Skin epidermis (tissue), 12 donors: ENCODE measurements at regions not wholly inside any gene's neighbourhood (a gene's known extent, or its start where the extent isn't known, plus 50 kb on each side); places are given as distances from the start of the nearest gene placed in this dataset.
"Not testable (repeated sequence)": the region's sequence is repeated elsewhere in the genome, so short reads cannot be mapped to it uniquely, and the experiment has no call there.

Source experiments
- H3K27ac ChIP-seq, 21 experiments: fragments of 200-600 bp; sonication (generic) in 11 of 21; one replicate each; pipeline ENCODE4 v1.5.0; 2020; ENCODE audit warnings: mild to moderate bottlenecking in 3 of 21, inconsistent platforms in 2 of 21, moderate library complexity in 2 of 21
- H3K4me3 ChIP-seq, 7 experiments: fragments of 200-600 bp; sonication (generic) in 2 of 7; one replicate each; pipeline ENCODE4 v1.5.0; 2020; ENCODE audit warnings: inconsistent platforms in 2 of 7, mild to moderate bottlenecking in 2 of 7, moderate library complexity in 1 of 7

GRCh38 chr3:40872258-40872920 lies 326.9 kb upstream of the CTNNB1 start:
- Histone ChIP-seq H3K4me3 (no peak overlapping the region), H3K27ac (no peak overlapping the region)

GRCh38 chr3:40873476-40873875 lies 325.8 kb upstream of the CTNNB1 start:
- no peak overlapping the region for H3K27ac ChIP-seq
- no peak overlapping the region for H3K4me3 ChIP-seq

- H3K4me3 ChIP-seq, result no peak overlapping the region
- no peak overlapping the region for H3K27ac ChIP-seq
These were observed 325.2 kb upstream of the CTNNB1 start for GRCh38 chr3:40873934-40874699.

- Histone ChIP-seq H3K4me3 (no peak overlapping the region), H3K27ac (peak overlapping the region in 2 of 21 experiments; percentile 25 to 69)
These were observed 323.7 kb upstream of the CTNNB1 start for GRCh38 chr3:40875581-40875980.

- no peak overlapping the region for H3K4me3 ChIP-seq
- H3K27ac ChIP-seq, result peak overlapping the region in 2 of 21 experiments; percentile 69 to 78
These were observed 323.3 kb upstream of the CTNNB1 start for GRCh38 chr3:40876009-40876408.

- Histone ChIP-seq H3K4me3 (no peak overlapping the region), H3K27ac (peak overlapping the region in 5 of 21 experiments; percentile 60 to 78 (median 71))
These were observed 322.8 kb upstream of the CTNNB1 start for GRCh38 chr3:40876496-40876895.

- Histone ChIP-seq H3K27ac (peak overlapping the region in 18 of 21 experiments; percentile 24 to 78 (median 65)), H3K4me3 (no peak overlapping the region)
These were observed 321.5 kb upstream of the CTNNB1 start for GRCh38 chr3:40877631-40878463.

GRCh38 chr3:40878464-40878905 lies 320.8 kb upstream of the CTNNB1 start:
- H3K4me3 ChIP-seq, result no peak overlapping the region
- peak overlapping the region in 19 of 21 experiments; percentile 2 to 78 (median 62) for H3K27ac ChIP-seq

GRCh38 chr3:40885430-40885829 lies 313.9 kb upstream of the CTNNB1 start:
- no peak overlapping the region for H3K4me3 ChIP-seq
- H3K27ac ChIP-seq, result no peak overlapping the region

- H3K4me3 ChIP-seq, result no peak overlapping the region
- H3K27ac ChIP-seq, result no peak overlapping the region
These were observed 312.5 kb upstream of the CTNNB1 start for GRCh38 chr3:40886660-40887425.

GRCh38 chr3:40891186-40891585 lies 308.1 kb upstream of the CTNNB1 start:
- H3K4me3 ChIP-seq, result no peak overlapping the region
- no peak overlapping the region for H3K27ac ChIP-seq

GRCh38 chr3:40895109-40895508 lies 304.2 kb upstream of the CTNNB1 start:
- Histone ChIP-seq H3K27ac (no peak overlapping the region), H3K4me3 (no peak overlapping the region)

- Histone ChIP-seq H3K27ac (no peak overlapping the region), H3K4me3 (no peak overlapping the region)
These were observed 300.0 kb upstream of the CTNNB1 start for GRCh38 chr3:40899286-40899712.

GRCh38 chr3:40901298-40901697 lies 298.0 kb upstream of the CTNNB1 start:
- no peak overlapping the region for H3K4me3 ChIP-seq
- no peak overlapping the region for H3K27ac ChIP-seq

- H3K4me3 ChIP-seq, result no peak overlapping the region
- no peak overlapping the region for H3K27ac ChIP-seq
These were observed 297.5 kb upstream of the CTNNB1 start for GRCh38 chr3:40901796-40902195.

- H3K4me3 ChIP-seq, H3K27ac ChIP-seq: not testable (repeated sequence)
These were observed 291.3 kb upstream of the CTNNB1 start for GRCh38 chr3:40907907-40908465.

GRCh38 chr3:40908612-40909011 lies 290.7 kb upstream of the CTNNB1 start:
- Histone ChIP-seq H3K27ac (no peak overlapping the region), H3K4me3 (no peak overlapping the region)

- Histone ChIP-seq H3K27ac (no peak overlapping the region), H3K4me3 (no peak overlapping the region)
These were observed 288.0 kb upstream of the CTNNB1 start for GRCh38 chr3:40911264-40911663.

GRCh38 chr3:40911928-40912327 lies 287.4 kb upstream of the CTNNB1 start:
- Histone ChIP-seq H3K27ac (no peak overlapping the region), H3K4me3 (no peak overlapping the region)
